K562 (cell line): ENCODE measurements at regions not wholly inside any gene's neighbourhood (a gene's known extent, or its start where the extent isn't known, plus 50 kb on each side); places are given as distances from the start of the nearest gene placed in this dataset.

Experiments
- ATAC-seq: fragments of 200-7000 bp; cut with Tn5 transposase; 3 replicates; pipeline ENCODE4 v1.9.1; 2020; ENCODE audit warnings: moderate library complexity
- BruUV-seq: library from RNA; stranded (reverse); fragments of 400-500 nt; replicated peaks from 2 replicates; lab custom pipeline; 2021; lab: Mats Ljungman, UMichigan
- CTCF ChIA-PET: fragments of 300-600 bp; formaldehyde crosslinking; extraction: SDS; loops from one replicate; lab custom pipeline; 2021; ENCODE audit warnings: low intra/inter-chr PET ratio; lab: Yijun Ruan, JAX
- POLR2A ChIA-PET: fragments of 300-600, 350-650 bp; sonication (Branson Sonifier 250); formaldehyde crosslinking; extraction: SDS; loops from one replicate; lab custom pipeline; 2021; ENCODE audit warnings: antibody characterized with exemption, inconsistent platforms; lab: Yijun Ruan, JAX
- DNase-seq, 4 experiments: peaks; one replicate each; pipeline versions ENCODE4 v3.0.0 to v3.0.0-alpha.2; 2011 to 2018; ENCODE audit warnings: low spot score in 3 of 4, mixed read lengths in 3 of 4; ENCODE audit errors: extremely low read depth in 1 of 4
- FAIRE-seq: peaks from 2 replicates; lab custom pipeline; 2011; peaks lifted over from hg19 to GRCh38; lab: Jason Lieb, UNC
- H2AFZ ChIP-seq: 2 replicates; pipeline ENCODE4 v1.6.0; 2011; ENCODE audit warnings: low read depth, low read length, control low read depth, inconsistent platforms
- H3K27ac ChIP-seq: fragments of 200-600 bp; 3 replicates; pipeline ENCODE4 v1.8.0; 2011; ENCODE audit warnings: low read depth, mild to moderate bottlenecking, control low read depth, inconsistent platforms, low read length, moderate library complexity, mixed read lengths; ENCODE audit errors: extremely low read depth
- H3K27me3 ChIP-seq, 2 experiments: fragments of 300-600 bp in 1 of 2; 2 replicates in 1 of 2; 3 replicates in 1 of 2; pipeline versions ENCODE4 v1.6.0 to v1.8.0; 2011; ENCODE audit warnings: inconsistent platforms in 2 of 2, low read length in 2 of 2, mild to moderate bottlenecking in 1 of 2, mixed read lengths in 1 of 2, moderate library complexity in 1 of 2; ENCODE audit not compliant: control insufficient read depth in 2 of 2, insufficient read depth in 2 of 2
- H3K36me3 ChIP-seq: fragments of 300-600 bp; 3 replicates; pipeline ENCODE4 v1.8.0; 2011; ENCODE audit warnings: mild to moderate bottlenecking, low read length, inconsistent platforms; ENCODE audit not compliant: control insufficient read depth, insufficient read depth
- H3K4me1 ChIP-seq, 2 experiments: fragments of 200-600 bp in 1 of 2; replicated peaks in 1 of 2; 2 replicates in 1 of 2; 3 replicates in 1 of 2; pipeline versions ENCODE4 v1.5.1 to v1.8.0; 2011; ENCODE audit warnings: inconsistent platforms in 2 of 2, low read length in 2 of 2, mild to moderate bottlenecking in 1 of 2, mixed read lengths in 1 of 2, moderate library complexity in 1 of 2; ENCODE audit not compliant: control insufficient read depth in 2 of 2, insufficient read depth in 2 of 2
- H3K4me2 ChIP-seq: 2 replicates; pipeline ENCODE4 v1.6.1; 2011; ENCODE audit warnings: low read length, control low read depth, inconsistent platforms, mixed read lengths; ENCODE audit not compliant: insufficient read depth
- H3K4me3 ChIP-seq: fragments of 200-600 bp; sonication (generic), shearing (Covaris generic); 2 replicates; pipeline ENCODE4 v1.5.1; 2016; ENCODE audit warnings: control low read depth, inconsistent platforms
- H3K79me2 ChIP-seq: fragments of 200-600 bp; 3 replicates; pipeline ENCODE4 v1.8.0; 2011; ENCODE audit warnings: low read length, inconsistent platforms; ENCODE audit not compliant: control insufficient read depth, insufficient read depth
- H3K9ac ChIP-seq, 2 experiments: 2 replicates each; pipeline versions ENCODE4 v1.6.0 to v1.6.1; 2011; ENCODE audit warnings: low read depth in 2 of 2, low read length in 2 of 2, control low read depth in 1 of 2, inconsistent platforms in 1 of 2, mild to moderate bottlenecking in 1 of 2, mixed read lengths in 1 of 2; ENCODE audit not compliant: insufficient read depth in 1 of 2
- H3K9me1 ChIP-seq: one replicate; pipeline ENCODE4 v1.6.0; 2011; ENCODE audit warnings: inconsistent platforms, mild to moderate bottlenecking, low read length, moderate library complexity; ENCODE audit not compliant: control insufficient read depth, insufficient read depth
- H3K9me3 ChIP-seq: replicated peaks from 2 replicates; pipeline ENCODE4 v1.5.1; 2011; ENCODE audit warnings: low read depth, low read length, inconsistent platforms; ENCODE audit not compliant: control insufficient read depth, insufficient read depth
- H4K20me1 ChIP-seq: replicated peaks from 2 replicates; pipeline ENCODE4 v1.6.1; 2011; ENCODE audit warnings: low read length, inconsistent platforms, mixed read lengths; ENCODE audit not compliant: control insufficient read depth, insufficient read depth
- BCL6 ChIP-seq: fragments of 250-450 bp; sonication (Bioruptor Pico); IDR thresholded peaks from 2 replicates; pipeline ENCODE4 v1.4.0; 2020
- BRF1 ChIP-seq: IDR thresholded peaks from 3 replicates; pipeline ENCODE4 v1.6.1; 2011; ENCODE audit warnings: borderline replicate concordance, mild to moderate bottlenecking; ENCODE audit not compliant: insufficient read length; ENCODE audit errors: extremely low read depth
- CTCFL ChIP-seq: IDR thresholded peaks from 2 replicates; pipeline ENCODE4 v1.6.1; 2011; ENCODE audit warnings: borderline replicate concordance, low read depth, mild to moderate bottlenecking, moderate library complexity, low read length; ENCODE audit not compliant: insufficient read depth, poor library complexity, severe bottlenecking
- HIVEP1 ChIP-seq: fragments of 250-450 bp; sonication (Bioruptor Pico); IDR thresholded peaks from 2 replicates; pipeline ENCODE4 v1.4.0; 2020; ENCODE audit warnings: mild to moderate bottlenecking
- HMG20B ChIP-seq: fragments of 250-450 bp; sonication (Bioruptor Pico); IDR thresholded peaks from 2 replicates; pipeline ENCODE4 v1.5.0; 2021; ENCODE audit warnings: mild to moderate bottlenecking
- ID3 ChIP-seq, 2 experiments: fragments of 250-450 bp in 1 of 2; fragments of 450-650 bp in 1 of 2; sonication (Bioruptor Pico) in 1 of 2; IDR thresholded peaks; 2 replicates each; pipeline versions ENCODE4 v1.6.1 to v1.8.0; 2016 to 2021; ENCODE audit warnings: mild to moderate bottlenecking in 2 of 2, moderate library complexity in 2 of 2, missing compliant biosample characterization in 1 of 2, missing genetic modification characterization in 1 of 2
- MTA3 ChIP-seq: fragments of 450-650 bp; formaldehyde crosslinking; IDR thresholded peaks from 2 replicates; pipeline ENCODE4 v1.6.1; 2017; ENCODE audit warnings: mild to moderate bottlenecking, borderline replicate concordance
- OTX1 ChIP-seq: fragments of 450-650 bp; formaldehyde crosslinking; IDR thresholded peaks from 2 replicates; pipeline ENCODE4 v1.4.0; 2022; ENCODE audit warnings: mild to moderate bottlenecking
- SMARCB1 ChIP-seq: IDR thresholded peaks from 2 replicates; pipeline ENCODE4 v1.6.1; 2011; ENCODE audit warnings: improper control_type of control experiment, low read depth; ENCODE audit not compliant: insufficient read length
- TBL1XR1 ChIP-seq, 2 experiments: IDR thresholded peaks; 2 replicates each; pipeline ENCODE4 v1.6.1; 2012; ENCODE audit warnings: improper control_type of control experiment in 2 of 2, low read length in 2 of 2, mild to moderate bottlenecking in 1 of 2
- ZBTB8A ChIP-seq: fragments of 450-650 bp; IDR thresholded peaks from 2 replicates; pipeline ENCODE4 v1.6.1; 2018; ENCODE audit warnings: mild to moderate bottlenecking, moderate library complexity; ENCODE audit not compliant: partially characterized antibody
- ZNF253 ChIP-seq: fragments of 250-450 bp; sonication (Bioruptor Pico); conservative IDR thresholded peaks from 2 replicates; pipeline ENCODE4 v1.6.1; 2021; ENCODE audit warnings: mild to moderate bottlenecking
- ZNF316 ChIP-seq: fragments of 450-650 bp; IDR thresholded peaks from 2 replicates; pipeline ENCODE4 v1.6.1; 2016
- ZNF445 ChIP-seq: fragments of 250-450 bp; sonication (Bioruptor Pico); IDR thresholded peaks from 2 replicates; pipeline ENCODE4 v1.4.0; 2020; ENCODE audit warnings: low read depth, mild to moderate bottlenecking, moderate library complexity
- ZNF695 ChIP-seq: fragments of 450-650 bp; formaldehyde crosslinking; IDR thresholded peaks from 2 replicates; pipeline ENCODE4 v1.4.0; 2020; ENCODE audit warnings: mild to moderate bottlenecking, moderate library complexity
- ZNF830 ChIP-seq: fragments of 250-450 bp; sonication (Bioruptor Pico); IDR thresholded peaks from 2 replicates; pipeline ENCODE4 v1.5.0; 2021; ENCODE audit warnings: mild to moderate bottlenecking
- in situ Hi-C: fragments of 300-500 bp; cut with MboI; formaldehyde crosslinking; loops from 4 replicates; pipeline ENCODE4 v1.15.0; 2018; ENCODE audit warnings: inconsistent platforms, mixed read lengths
- intact Hi-C: fragments of 100-400 bp; cut with micrococcal nuclease; formaldehyde crosslinking; loops from 2 replicates; pipeline ENCODE4 v1.14.2; 2022

- ChIA-PET CTCF (no interaction called here), POLR2A (no interaction called here)
- no peaks in the 10 kb centered on the region for H4K20me1 ChIP-seq
- no peak overlapping the region for H3K27ac ChIP-seq
- in situ Hi-C loops (no loop called here), intact Hi-C loops (no loop called here)
- DNase-seq: no peak
- FAIRE-seq: no peak
- H3K27me3 ChIP-seq: no peaks in the 10 kb centered on the region
- no peak for TF ChIP-seq HIVEP1 (CRISPR knock-in tag)
- TF ChIP-seq ZBTB8A: no peak
- no peak for TF ChIP-seq ID3 (CRISPR knock-in tag; IDR thresholded peaks at IDR 0.05)
- TF ChIP-seq ID3 (tag; IDR thresholded peaks at IDR 0.05): no peak
- TF ChIP-seq HMG20B (CRISPR knock-in tag): no peak
- TF ChIP-seq BCL6 (CRISPR knock-in tag): no peak
- TF ChIP-seq TBL1XR1 (IDR thresholded peaks at IDR 0.05; ENCODE audit: low read length in 2 of 2): no peak
- TF ChIP-seq OTX1: no peak
- TF ChIP-seq SMARCB1: no peak
- TF ChIP-seq ZNF830 (CRISPR knock-in tag): no peak
- TF ChIP-seq MTA3: no peak
- no peak for TF ChIP-seq CTCFL
- no peak for TF ChIP-seq ZNF695 (CRISPR knock-in tag)
- no peak for TF ChIP-seq ZNF445 (CRISPR knock-in tag)
- no peak for TF ChIP-seq ZNF316
- no peak for TF ChIP-seq ZNF253
- no peak for TF ChIP-seq BRF1
- no peak overlapping the region for H3K4me3 ChIP-seq
- no peaks in the 10 kb centered on the region for H3K36me3 ChIP-seq
- no peak overlapping the region for H2AFZ ChIP-seq
- no peaks in the 10 kb centered on the region for H3K9me1 ChIP-seq
- no peak for ATAC-seq
- H3K79me2 ChIP-seq: no peaks in the 10 kb centered on the region
- H3K4me2 ChIP-seq: no peak overlapping the region
- H3K4me1 ChIP-seq: no peaks in the 10 kb centered on the region
- no peak overlapping the region for H3K9ac ChIP-seq
- BruUV-seq: no TSS peak
- H3K9me3 ChIP-seq: no peaks in the 10 kb centered on the region
Measured at GRCh38 chr4:159906517-159906916, 803.6 kb downstream of the RAPGEF2 start.
